ENCODE measurements at regions not wholly inside any gene's neighbourhood (a gene's known extent, or its start where the extent isn't known, plus 50 kb on each side); places are given as distances from the start of the nearest gene placed in this dataset.

- no peaks in the 10 kb centered on the region for H3K79me2 ChIP-seq (ENCODE audit: insufficient read depth, low read length)
- no peaks in the 10 kb centered on the region for H3K4me1 ChIP-seq (ENCODE audit: insufficient read depth, low read length, severe bottlenecking)
- H3K9me3 ChIP-seq (ENCODE audit: low read length), result no peaks in the 10 kb centered on the region
- H3K9me2 ChIP-seq (ENCODE audit: low read depth, low read length), result no peaks in the 10 kb centered on the region
- H3K4me2 ChIP-seq (ENCODE audit: low read length), result no peak overlapping the region
- no peaks in the 10 kb centered on the region for H4K20me1 ChIP-seq (ENCODE audit: insufficient read depth, low read length)
- H3K27ac ChIP-seq (ENCODE audit: low read depth, low read length, poor library complexity, severe bottlenecking), result no peak overlapping the region
- H3K27me3 ChIP-seq (ENCODE audit: insufficient read depth, low read length), result no peaks in the 10 kb centered on the region
- no peak overlapping the region for H3K4me3 ChIP-seq (ENCODE audit: low read depth, low read length, poor library complexity, severe bottlenecking)
- no peak overlapping the region for H2AFZ ChIP-seq (ENCODE audit: low read length)
- no peaks in the 10 kb centered on the region for H3K36me3 ChIP-seq (ENCODE audit: insufficient read depth, low read length)
- TF ChIP-seq EZH2 (IDR thresholded peaks at IDR 0.05; ENCODE audit: borderline replicate concordance, low read length), result no peak
- no peak for TF ChIP-seq CTCF (IDR thresholded peaks at IDR 0.05; ENCODE audit: low read length)
- H3F3A ChIP-seq (ENCODE audit: insufficient read depth, low read length), result no peaks in the 10 kb centered on the region
- no peak overlapping the region for H3K9ac ChIP-seq (ENCODE audit: low read length)
These were observed 231.7 kb downstream of the TUBA3C start for GRCh38 chr13:18949970-18950369.

GRCh38 chr13:18949489-18949761, 232.2 kb downstream of the TUBA3C start:
- Histone ChIP-seq H3K27me3 (ENCODE audit: insufficient read depth, low read length) (no peaks in the 10 kb centered on the region), H3K9me3 (ENCODE audit: low read length) (no peaks in the 10 kb centered on the region), H3K9ac (ENCODE audit: low read length) (no peak overlapping the region)

GRCh38 chr13:18948664-18949488, 232.7 kb downstream of the TUBA3C start:
- Histone ChIP-seq H3F3A (ENCODE audit: insufficient read depth, low read length) (no peaks in the 10 kb centered on the region), H3K4me2 (ENCODE audit: low read length) (no peak overlapping the region), H2AFZ (ENCODE audit: low read length) (no peak overlapping the region), H3K36me3 (ENCODE audit: insufficient read depth, low read length) (no peaks in the 10 kb centered on the region), H3K79me2 (ENCODE audit: insufficient read depth, low read length) (no peaks in the 10 kb centered on the region), H3K27me3 (ENCODE audit: insufficient read depth, low read length) (no peaks in the 10 kb centered on the region), H3K4me3 (ENCODE audit: low read depth, low read length, poor library complexity, severe bottlenecking) (no peak overlapping the region), H3K9me2 (ENCODE audit: low read depth, low read length) (no peaks in the 10 kb centered on the region), H3K9ac (ENCODE audit: low read length) (no peak overlapping the region), H3K9me3 (ENCODE audit: low read length) (no peaks in the 10 kb centered on the region), H4K20me1 (ENCODE audit: insufficient read depth, low read length) (no peaks in the 10 kb centered on the region), H3K27ac (ENCODE audit: low read depth, low read length, poor library complexity, severe bottlenecking) (no peak overlapping the region), H3K4me1 (ENCODE audit: insufficient read depth, low read length, severe bottlenecking) (no peaks in the 10 kb centered on the region)
- no peak for TF ChIP-seq CTCF (IDR thresholded peaks at IDR 0.05; ENCODE audit: low read length)
- no peak for TF ChIP-seq EZH2 (IDR thresholded peaks at IDR 0.05; ENCODE audit: borderline replicate concordance, low read length)

More at GRCh38 chr13:18949489-18949761, 232.2 kb downstream of the TUBA3C start:
- no peak overlapping the region for H2AFZ ChIP-seq (ENCODE audit: low read length)
- H3K4me2 ChIP-seq (ENCODE audit: low read length), result no peak overlapping the region
- H3K27ac ChIP-seq (ENCODE audit: low read depth, low read length, poor library complexity, severe bottlenecking), result no peak overlapping the region
- H3F3A ChIP-seq (ENCODE audit: insufficient read depth, low read length), result no peaks in the 10 kb centered on the region
- H3K9me2 ChIP-seq (ENCODE audit: low read depth, low read length), result no peaks in the 10 kb centered on the region
- no peaks in the 10 kb centered on the region for H3K4me1 ChIP-seq (ENCODE audit: insufficient read depth, low read length, severe bottlenecking)
- H4K20me1 ChIP-seq (ENCODE audit: insufficient read depth, low read length), result no peaks in the 10 kb centered on the region
- no peaks in the 10 kb centered on the region for H3K36me3 ChIP-seq (ENCODE audit: insufficient read depth, low read length)
- no peak overlapping the region for H3K4me3 ChIP-seq (ENCODE audit: low read depth, low read length, poor library complexity, severe bottlenecking)
- no peak for TF ChIP-seq CTCF (IDR thresholded peaks at IDR 0.05; ENCODE audit: low read length)
- no peak for TF ChIP-seq EZH2 (IDR thresholded peaks at IDR 0.05; ENCODE audit: borderline replicate concordance, low read length)
- no peaks in the 10 kb centered on the region for H3K79me2 ChIP-seq (ENCODE audit: insufficient read depth, low read length)
